ENCODE measurements at regions not wholly inside any gene's neighbourhood (a gene's known extent, or its start where the extent isn't known, plus 50 kb on each side); places are given as distances from the start of the nearest gene placed in this dataset.

- Histone ChIP-seq H2AFZ (ENCODE audit: low read depth, low read length) (no peak overlapping the region), H3K27me3 (ENCODE audit: control insufficient read depth in 2 of 2, insufficient read depth in 2 of 2, low read length in 2 of 2) (no peaks in the 10 kb centered on the region), H3K27ac (ENCODE audit: insufficient read depth, low read depth, low read length) (no peak overlapping the region), H3K36me3 (ENCODE audit: control insufficient read depth in 2 of 2, extremely low read depth in 1 of 2, insufficient read depth in 2 of 2, low read length in 2 of 2) (no peaks in the 10 kb centered on the region), H3K9ac (replicated peaks; ENCODE audit: extremely low read depth, insufficient read depth, low read length) (no peak overlapping the region), H3K9me3 (replicated peaks; ENCODE audit: control insufficient read depth, insufficient read depth, low read length) (peaks cover 5% of the 10 kb centered on the region), H3K79me2 (ENCODE audit: control insufficient read depth, insufficient read depth, low read length) (no peaks in the 10 kb centered on the region), H3K4me2 (ENCODE audit: insufficient read depth, low read length) (no peak overlapping the region), H3K9me1 (replicated peaks; ENCODE audit: control insufficient read depth, extremely low read depth, insufficient read depth, low read length) (no peaks in the 10 kb centered on the region), H3K4me1 (ENCODE audit: control insufficient read depth, extremely low read depth, insufficient read depth, low read length) (no peaks in the 10 kb centered on the region), H3K4me3 (replicated peaks in 1 of 3; ENCODE audit: insufficient read depth in 1 of 3, low read depth in 1 of 3, low read length in 3 of 3) (no peak overlapping the region), H4K20me1 (replicated peaks; ENCODE audit: control insufficient read depth, extremely low read depth, insufficient read depth, low read length) (no peaks in the 10 kb centered on the region)
- POLR2A ChIA-PET, result no interaction called here
- no TSS peak for BruUV-seq (replicated peaks)
- dilution Hi-C loops (cut with MboI; ENCODE audit: extremely low pct_ligation_motif_present, low sequenced_read_pairs), result no loop called here
- DNase-seq (ENCODE audit: low read depth, low spot score), result no peak
- CTCF ChIA-PET, result no interaction called here
- TF ChIP-seq EZH2 (IDR thresholded peaks at IDR 0.05; ENCODE audit: borderline replicate concordance, low read depth, low read length, severe bottlenecking), result no peak
- no peak for TF ChIP-seq GATA2 (IDR thresholded peaks at IDR 0.05; ENCODE audit: insufficient read depth, insufficient read length, low read depth, low read length)
- no peak for TF ChIP-seq MAX (IDR thresholded peaks at IDR 0.05; ENCODE audit: insufficient read depth, insufficient read length)
- TF ChIP-seq POLR2AphosphoS5 (IDR thresholded peaks at IDR 0.05; ENCODE audit: insufficient read depth, low read depth, low read length), result no peak
- TF ChIP-seq JUN (IDR thresholded peaks at IDR 0.05; ENCODE audit: borderline replicate concordance, insufficient read depth, insufficient read length, low read depth), result no peak
- TF ChIP-seq POLR2A (IDR thresholded peaks at IDR 0.05; ENCODE audit: low read depth, low read length), result no peak
- no peak for TF ChIP-seq MYC (IDR thresholded peaks at IDR 0.05; ENCODE audit: low read depth, low read length)
- no peak for TF ChIP-seq FOS (IDR thresholded peaks at IDR 0.05; ENCODE audit: borderline replicate concordance, insufficient read depth, low read length)
- TF ChIP-seq CTCF (IDR thresholded peaks at IDR 0.05; ENCODE audit: extremely low read depth in 1 of 2, insufficient read depth in 1 of 2, low read depth in 1 of 2, low read length in 2 of 2), result no peak
- intact Hi-C loops (cut with micrococcal nuclease), result no loop called here
- no peak for FAIRE-seq
Measured at GRCh38 chr13:92950771-92951170, 275.8 kb upstream of the GPC6 start.

Measured in endothelial cell of umbilical vein (primary cell).